ENCODE measurements at regions not wholly inside any gene's neighbourhood (a gene's known extent, or its start where the extent isn't known, plus 50 kb on each side); places are given as distances from the start of the nearest gene placed in this dataset.

DNA sequence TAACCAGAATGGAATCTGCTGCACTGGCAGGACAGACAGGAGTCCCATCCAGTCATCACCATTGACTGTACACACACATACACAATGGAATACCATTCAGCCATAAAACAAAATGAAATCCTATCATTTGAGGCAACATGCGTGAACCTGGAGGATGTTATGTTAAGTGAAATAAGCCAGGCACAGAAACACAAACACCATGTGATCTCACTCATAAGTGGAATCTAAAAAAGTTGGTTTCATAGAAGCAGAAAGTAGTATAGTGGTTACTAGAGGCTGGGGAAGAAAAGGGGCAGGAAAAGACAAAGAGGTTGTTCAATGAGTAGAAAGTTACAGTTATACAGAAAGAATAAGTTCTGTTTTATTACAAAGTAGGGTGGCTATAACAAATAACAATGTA lies 884.0 kb upstream of the ACO1 start (continued):
- no peak for TF ChIP-seq ZNF670 (CRISPR knock-in tag; IDR thresholded peaks at IDR 0.05; ENCODE audit: borderline replicate concordance)
- no peak for TF ChIP-seq ZFYVE20 (CRISPR knock-in tag; IDR thresholded peaks at IDR 0.05; ENCODE audit: borderline replicate concordance, low read depth)
- TF ChIP-seq KAT8 (CRISPR knock-in tag; IDR thresholded peaks at IDR 0.05): no peak
- TF ChIP-seq, protein P1, sequence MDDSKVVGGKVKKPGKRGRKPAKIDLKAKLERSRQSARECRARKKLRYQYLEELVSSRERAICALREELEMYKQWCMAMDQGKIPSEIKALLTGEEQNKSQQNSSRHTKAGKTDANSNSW (CRISPR knock-in tag; IDR thresholded peaks at IDR 0.05; ENCODE audit: borderline replicate concordance): no peak
- TF ChIP-seq ZSCAN21 (CRISPR knock-in tag; IDR thresholded peaks at IDR 0.05; ENCODE audit: borderline replicate concordance): no peak

DNA sequence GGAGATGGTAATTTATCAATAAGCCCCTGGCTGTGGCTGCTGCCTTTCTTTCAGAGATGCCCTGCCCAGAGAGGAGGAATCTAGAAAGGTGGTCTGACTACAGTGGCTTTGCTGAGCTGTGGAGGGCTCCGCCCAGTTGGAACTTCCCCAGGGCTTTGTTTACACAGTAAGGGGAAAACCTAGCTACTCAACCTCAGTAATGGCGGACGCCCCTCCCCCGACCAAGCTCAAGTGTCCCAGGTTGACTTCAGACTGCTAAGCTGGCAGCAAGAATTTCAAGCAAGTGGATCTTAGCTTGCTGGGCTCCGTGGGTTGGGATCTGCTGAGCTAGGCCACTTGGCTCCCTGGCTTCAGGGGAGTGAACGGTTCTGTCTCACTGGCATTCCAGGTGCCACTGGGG lies 865.4 kb upstream of the ACO1 start:
- no peak overlapping the region; the same call in 1 of the 2 replicates for H3K4me2 ChIP-seq (ENCODE audit: low read depth, low read length)
- no TSS peak for BruUV-seq (replicated peaks)
- H3K4me1 ChIP-seq (ENCODE audit: insufficient read depth, low read length): no peaks in the 10 kb centered on the region
- no peaks in the 10 kb centered on the region for H3K27me3 ChIP-seq (ENCODE audit: control insufficient read depth in 1 of 2, insufficient read depth in 2 of 2, low read length in 2 of 2)
- no peak for FAIRE-seq
- DNase-seq (ENCODE audit: low spot score): peak; percentile 5
- H3K36me3 ChIP-seq (replicated peaks in 1 of 2; ENCODE audit: control insufficient read depth in 1 of 2, insufficient read depth in 2 of 2, low read length in 2 of 2): no peaks in the 10 kb centered on the region
- intact Hi-C loops (cut with micrococcal nuclease; ENCODE audit: unreplicated experiment): no loop called here
- ChIA-PET POLR2A (no interaction called here), CTCF (ENCODE audit: low intra/inter-chr PET ratio, low total read pairs) (no interaction called here)
- H4K20me1 ChIP-seq (ENCODE audit: insufficient read depth, low read length): no peaks in the 10 kb centered on the region
- no peak overlapping the region for H2AFZ ChIP-seq (ENCODE audit: low read length)
- no peaks in the 10 kb centered on the region for H3K9me3 ChIP-seq (ENCODE audit: low read length)
- ATAC-seq: no peak
- H3K27ac ChIP-seq (ENCODE audit: extremely low read length, insufficient read depth, low read length): no peak overlapping the region
- H3K9ac ChIP-seq (ENCODE audit: insufficient read depth, low read depth, low read length): no peak overlapping the region
- H3K4me3 ChIP-seq (replicated peaks in 1 of 3; ENCODE audit: insufficient read depth in 1 of 3, low read depth in 2 of 3, low read length in 3 of 3): no peak overlapping the region
- no peaks in the 10 kb centered on the region for H3K79me2 ChIP-seq (ENCODE audit: insufficient read depth, low read length)
- in situ Hi-C loops (cut with HindIII; ENCODE audit: extremely low pct_ligation_motif_present, low pct_unique_long_range_greater_than_20kb): no loop called here
- WGBS (ENCODE audit: low lambda C conversion rate): 0% methylated on average over 3 of the region's 6 CpGs
- no peak for TF ChIP-seq ZNF556 (CRISPR knock-in tag; IDR thresholded peaks at IDR 0.05; ENCODE audit: borderline replicate concordance)
- TF ChIP-seq ZNF180 (CRISPR knock-in tag; IDR thresholded peaks at IDR 0.05; ENCODE audit: borderline replicate concordance, low read depth): no peak
- TF ChIP-seq ZNF432 (CRISPR knock-in tag; IDR thresholded peaks at IDR 0.05; ENCODE audit: borderline replicate concordance): no peak
- no peak for TF ChIP-seq ZFP41 (CRISPR knock-in tag; IDR thresholded peaks at IDR 0.05; ENCODE audit: borderline replicate concordance)
- no peak for TF ChIP-seq TFE3 (CRISPR knock-in tag; IDR thresholded peaks at IDR 0.05)
- TF ChIP-seq, protein P2, sequence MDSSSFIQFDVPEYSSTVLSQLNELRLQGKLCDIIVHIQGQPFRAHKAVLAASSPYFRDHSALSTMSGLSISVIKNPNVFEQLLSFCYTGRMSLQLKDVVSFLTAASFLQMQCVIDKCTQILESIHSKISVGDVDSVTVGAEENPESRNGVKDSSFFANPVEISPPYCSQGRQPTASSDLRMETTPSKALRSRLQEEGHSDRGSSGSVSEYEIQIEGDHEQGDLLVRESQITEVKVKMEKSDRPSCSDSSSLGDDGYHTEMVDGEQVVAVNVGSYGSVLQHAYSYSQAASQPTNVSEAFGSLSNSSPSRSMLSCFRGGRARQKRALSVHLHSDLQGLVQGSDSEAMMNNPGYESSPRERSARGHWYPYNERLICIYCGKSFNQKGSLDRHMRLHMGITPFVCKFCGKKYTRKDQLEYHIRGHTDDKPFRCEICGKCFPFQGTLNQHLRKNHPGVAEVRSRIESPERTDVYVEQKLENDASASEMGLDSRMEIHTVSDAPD (CRISPR knock-in tag; IDR thresholded peaks at IDR 0.05): no peak
- no peak for TF ChIP-seq GATA4 (IDR thresholded peaks at IDR 0.05; ENCODE audit: borderline replicate concordance, low read depth)
- no peak for TF ChIP-seq DNMT1 (CRISPR knock-in tag; IDR thresholded peaks at IDR 0.05)
- no peak for TF ChIP-seq ZNF101 (CRISPR knock-in tag; IDR thresholded peaks at IDR 0.05; ENCODE audit: borderline replicate concordance, low read depth)
- TF ChIP-seq ZNF616 (CRISPR knock-in tag; IDR thresholded peaks at IDR 0.05; ENCODE audit: low read depth): no peak
- no peak for TF ChIP-seq ZNF225 (CRISPR knock-in tag; IDR thresholded peaks at IDR 0.05)
